CD4-positive, alpha-beta memory T cell (primary cell): ENCODE measurements at regions not wholly inside any gene's neighbourhood (a gene's known extent, or its start where the extent isn't known, plus 50 kb on each side); places are given as distances from the start of the nearest gene placed in this dataset.

Experiments used
- CTCF ChIA-PET: fragments of 350-600 bp; sonication (Branson Sonifier 250); formaldehyde crosslinking; loops from one replicate; lab custom pipeline; 2021; ENCODE audit warnings: inconsistent platforms; ENCODE audit not compliant: partially characterized antibody; lab: Charles Lee
- POLR2A ChIA-PET: fragments of 350-600 bp; sonication (Branson Sonifier 250); formaldehyde crosslinking; loops from one replicate; lab custom pipeline; 2021; ENCODE audit not compliant: partially characterized antibody; lab: Charles Lee
- DNase-seq, 5 donors: peaks; one replicate each; pipeline versions ENCODE4 v3.0.0 to v3.0.0-alpha.2; 2020 to 2022; ENCODE audit warnings: mixed read lengths in 1 of 5
- H3K27ac ChIP-seq: one replicate; pipeline ENCODE4 v1.7.0; 2013; ENCODE audit warnings: low read depth, low read length
- H3K27me3 ChIP-seq: 2 replicates; pipeline ENCODE4 v1.7.0; 2013; ENCODE audit warnings: mild to moderate bottlenecking, low read length, moderate library complexity; ENCODE audit not compliant: insufficient read depth
- H3K36me3 ChIP-seq: 2 replicates; pipeline ENCODE4 v1.7.0; 2013; ENCODE audit warnings: mild to moderate bottlenecking, low read length, moderate library complexity; ENCODE audit not compliant: insufficient read depth
- H3K4me1 ChIP-seq: 2 replicates; pipeline ENCODE4 v1.7.0; 2013; ENCODE audit warnings: mild to moderate bottlenecking, low read length, moderate library complexity; ENCODE audit not compliant: insufficient read depth
- H3K4me3 ChIP-seq, 2 donors: one replicate each; pipeline ENCODE4 v1.7.0; 2013; ENCODE audit warnings: low read length in 2 of 2, mild to moderate bottlenecking in 1 of 2
- H3K9me3 ChIP-seq, 2 donors: one replicate each; pipeline ENCODE4 v1.7.0; 2013; ENCODE audit warnings: low read length in 2 of 2, control low read depth in 1 of 2; ENCODE audit not compliant: control insufficient read depth in 1 of 2
- H3K27ac Mint-ChIP-seq, 7 donors: one replicate each; pipeline ENCODE4 v1.8.0; 2020 to 2021; ENCODE audit warnings: mixed read lengths in 7 of 7, mild to moderate bottlenecking in 6 of 7, inconsistent platforms in 3 of 7, moderate library complexity in 3 of 7
- H3K27me3 Mint-ChIP-seq, 2 donors: one replicate each; pipeline ENCODE4 v1.8.0; 2020 to 2021; ENCODE audit warnings: mixed read lengths in 2 of 2
- H3K36me3 Mint-ChIP-seq, 2 donors: one replicate each; pipeline ENCODE4 v1.8.0; 2020 to 2021; ENCODE audit warnings: mixed read lengths in 2 of 2, inconsistent platforms in 1 of 2, mild to moderate bottlenecking in 1 of 2
- H3K4me1 Mint-ChIP-seq, 4 donors: one replicate each; pipeline ENCODE4 v1.8.0; 2020 to 2021; ENCODE audit warnings: mixed read lengths in 4 of 4, mild to moderate bottlenecking in 1 of 4
- H3K4me3 Mint-ChIP-seq, 8 donors: one replicate each; pipeline ENCODE4 v1.8.0; 2020 to 2021; ENCODE audit warnings: mixed read lengths in 8 of 8, mild to moderate bottlenecking in 7 of 8, moderate library complexity in 6 of 8, inconsistent platforms in 3 of 8
- H3K9me3 Mint-ChIP-seq, 8 donors: one replicate each; pipeline ENCODE4 v1.8.0; 2020 to 2021; ENCODE audit warnings: mixed read lengths in 8 of 8, mild to moderate bottlenecking in 5 of 8, inconsistent platforms in 3 of 8, moderate library complexity in 1 of 8
- intact Hi-C: fragments of 100-400 bp; cut with micrococcal nuclease; formaldehyde crosslinking; loops from one replicate; pipeline ENCODE4 v1.15.1; 2023

DNA sequence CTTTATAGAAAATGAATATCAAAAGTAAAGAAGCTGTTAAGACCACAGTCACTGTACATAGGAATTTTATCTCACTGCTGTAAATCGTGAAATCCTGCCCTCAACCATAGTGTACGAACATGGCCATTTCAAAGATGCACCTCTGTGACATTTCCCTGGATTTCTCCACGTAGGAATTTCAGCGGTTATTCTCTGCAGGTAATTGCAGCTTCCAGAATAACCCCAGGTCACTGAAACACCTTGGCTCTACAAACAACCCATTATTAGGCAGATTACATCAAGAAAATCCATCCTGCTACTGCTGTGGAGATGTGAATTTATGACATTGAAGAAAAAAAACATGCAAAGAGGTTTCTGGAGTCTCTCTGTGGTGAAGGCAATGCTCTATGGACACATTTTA, 196.2 kb upstream of the USP25 start:
- no peaks in the 10 kb centered on the region for H3K36me3 ChIP-seq
- no peak overlapping the region for H3K27ac ChIP-seq
- Mint-ChIP-seq H3K27ac (no peak overlapping the region), H3K4me3 (no peak overlapping the region), H3K27me3 (peaks cover 6 to 14% of the 10 kb centered on the region in 2 donors), H3K36me3 (no peaks in the 10 kb centered on the region), H3K4me1 (peaks cover 0 to 3% (median 2%) of the 10 kb centered on the region in 4 donors), H3K9me3 (peaks cover 0 to 4% (median under 1%) of the 10 kb centered on the region in 8 donors)
- CTCF ChIA-PET, result interaction anchor here (0.9 to 2.4 kb wide), 3 partner anchors 12 to 51 kb away, joined by 4 to 12 read pairs (median 9); no protein-coding TSS in a partner anchor
- H3K4me3 ChIP-seq, result no peak overlapping the region
- no peaks in the 10 kb centered on the region for H3K4me1 ChIP-seq
- POLR2A ChIA-PET, result no interaction called here
- intact Hi-C loops, result loop anchor here (2.0 kb wide), 1 partner anchor 19 kb away; no protein-coding TSS in a partner anchor
- no peak for DNase-seq
- no peaks in the 10 kb centered on the region for H3K27me3 ChIP-seq
- no peaks in the 10 kb centered on the region for H3K9me3 ChIP-seq

GRCh38 chr21:15534450-15534886, 195.3 kb upstream of the USP25 start:
- Mint-ChIP-seq H3K9me3 (peaks cover 0 to 4% (median under 1%) of the 10 kb centered on the region in 8 donors), H3K36me3 (no peaks in the 10 kb centered on the region), H3K4me3 (no peak overlapping the region), H3K4me1 (peaks cover 0 to 3% (median 2%) of the 10 kb centered on the region in 4 donors), H3K27ac (no peak overlapping the region), H3K27me3 (peaks cover 6 to 15% of the 10 kb centered on the region in 2 donors)
- H3K27ac ChIP-seq, result no peak overlapping the region
- no peaks in the 10 kb centered on the region for H3K4me1 ChIP-seq
- H3K27me3 ChIP-seq, result no peaks in the 10 kb centered on the region
- intact Hi-C loops, result no loop called here
- no peaks in the 10 kb centered on the region for H3K36me3 ChIP-seq
- ChIA-PET CTCF (interaction anchor here (1.8 to 2.0 kb wide), 2 partner anchors 19 to 52 kb away, joined by 4 to 9 read pairs; no protein-coding TSS in a partner anchor), POLR2A (no interaction called here)
- no peak overlapping the region for H3K4me3 ChIP-seq
- no peaks in the 10 kb centered on the region for H3K9me3 ChIP-seq
- DNase-seq, result no peak

GRCh38 chr21:15539376-15539775, 190.4 kb upstream of the USP25 start:
- no peaks in the 10 kb centered on the region for H3K27me3 ChIP-seq
- intact Hi-C loops, result no loop called here
- peaks cover 0 to 5% of the 10 kb centered on the region in 2 donors for H3K27me3 Mint-ChIP-seq
- H3K27ac Mint-ChIP-seq, result no peak overlapping the region
- ChIA-PET POLR2A (no interaction called here), CTCF (interaction anchor here (2.1 kb wide), 1 partner anchor 14 kb away, joined by 6 read pairs; no protein-coding TSS in a partner anchor)
- no peak for DNase-seq
- no peak overlapping the region for H3K4me3 Mint-ChIP-seq
- H3K4me1 Mint-ChIP-seq, result peaks cover 0 to 3% (median 0%) of the 10 kb centered on the region in 4 donors
- H3K36me3 Mint-ChIP-seq, result no peaks in the 10 kb centered on the region
- H3K36me3 ChIP-seq, result no peaks in the 10 kb centered on the region
- no peak overlapping the region for H3K27ac ChIP-seq
- no peaks in the 10 kb centered on the region for H3K9me3 ChIP-seq
- H3K9me3 Mint-ChIP-seq, result no peaks in the 10 kb centered on the region
- no peak overlapping the region for H3K4me3 ChIP-seq
- no peaks in the 10 kb centered on the region for H3K4me1 ChIP-seq

- DNase-seq, result no peak
- H3K9me3 Mint-ChIP-seq, result no peaks in the 10 kb centered on the region
- H3K27me3 ChIP-seq, result no peaks in the 10 kb centered on the region
- no peaks in the 10 kb centered on the region for H3K4me1 ChIP-seq
- no peak overlapping the region for H3K4me3 ChIP-seq
- H3K27me3 Mint-ChIP-seq, result peaks cover 1% of the 10 kb centered on the region in 2 donors
- H3K4me3 Mint-ChIP-seq, result no peak overlapping the region
- intact Hi-C loops, result no loop called here
- no peaks in the 10 kb centered on the region for H3K36me3 Mint-ChIP-seq
- no peak overlapping the region for H3K27ac Mint-ChIP-seq
- POLR2A ChIA-PET, result no interaction called here
- H3K36me3 ChIP-seq, result no peaks in the 10 kb centered on the region
- no peak overlapping the region for H3K27ac ChIP-seq
- no peaks in the 10 kb centered on the region for H3K4me1 Mint-ChIP-seq
- CTCF ChIA-PET, result no interaction called here
- no peaks in the 10 kb centered on the region for H3K9me3 ChIP-seq
Measured at GRCh38 chr21:15543473-15543872, 186.3 kb upstream of the USP25 start.

DNA sequence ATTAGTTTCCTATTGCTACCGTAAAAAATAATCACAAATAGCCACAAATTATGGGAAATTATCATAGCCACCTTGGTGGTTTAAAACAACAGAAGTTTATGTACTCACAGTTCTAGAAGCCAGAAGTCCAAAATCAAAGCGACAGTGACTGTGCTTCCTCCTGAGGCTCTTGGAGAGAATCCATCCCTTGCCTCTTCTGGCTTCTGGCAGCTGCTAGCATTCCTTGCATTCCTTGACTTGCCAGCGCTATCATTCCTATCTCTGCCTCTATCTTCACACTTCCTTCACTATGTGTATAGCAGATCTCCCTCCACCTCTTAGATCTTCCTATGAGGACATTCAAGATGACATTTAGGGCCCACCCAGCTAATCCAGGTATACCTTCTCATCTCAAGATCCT, 180.1 kb upstream of the USP25 start:
- peaks cover 0 to 3% of the 10 kb centered on the region in 2 donors for H3K27me3 Mint-ChIP-seq
- peak overlapping the region in 1 of 7 donors; percentile 42 for H3K27ac Mint-ChIP-seq
- no peak for DNase-seq
- Histone ChIP-seq H3K36me3 (no peaks in the 10 kb centered on the region), H3K27ac (no peak overlapping the region), H3K4me1 (peaks cover 11% of the 10 kb centered on the region), H3K27me3 (no peaks in the 10 kb centered on the region), H3K4me3 (no peak overlapping the region), H3K9me3 (no peaks in the 10 kb centered on the region)
- ChIA-PET CTCF (no interaction called here), POLR2A (no interaction called here)
- peaks cover 9 to 10% (median 10%) of the 10 kb centered on the region in 4 donors for H3K4me1 Mint-ChIP-seq
- intact Hi-C loops, result no loop called here
- no peaks in the 10 kb centered on the region for H3K36me3 Mint-ChIP-seq
- no peak overlapping the region for H3K4me3 Mint-ChIP-seq
- H3K9me3 Mint-ChIP-seq, result no peaks in the 10 kb centered on the region

- no peaks in the 10 kb centered on the region for H3K36me3 ChIP-seq
- DNase-seq, result peak in 4 of 5 donors; percentile 21 to 38 (median 34)
- H3K4me3 ChIP-seq, result no peak overlapping the region
- Mint-ChIP-seq H3K27ac (no peak overlapping the region), H3K4me3 (peak overlapping the region in 1 of 8 donors; percentile 21), H3K4me1 (peaks cover 9 to 10% (median 10%) of the 10 kb centered on the region in 4 donors), H3K27me3 (peaks cover 0 to 4% of the 10 kb centered on the region in 2 donors), H3K36me3 (no peaks in the 10 kb centered on the region), H3K9me3 (peaks cover 0 to 3% (median 0%) of the 10 kb centered on the region in 8 donors)
- CTCF ChIA-PET, result interaction anchor here (0.6 to 3.3 kb wide), 41 partner anchors 8 to 714 kb away, joined by 3 to 66 read pairs (median 4); no protein-coding TSS in a partner anchor
- intact Hi-C loops, result loop anchor here (1.0 to 2.0 kb wide), 6 partner anchors 38 to 1294 kb away; no protein-coding TSS in a partner anchor
- H3K27ac ChIP-seq, result no peak overlapping the region
- H3K27me3 ChIP-seq, result no peaks in the 10 kb centered on the region
- no peaks in the 10 kb centered on the region for H3K9me3 ChIP-seq
- POLR2A ChIA-PET, result interaction anchor here (1.0 to 1.5 kb wide), 2 partner anchors 31 to 32 kb away, joined by 3 to 4 read pairs; no protein-coding TSS in a partner anchor
- H3K4me1 ChIP-seq, result peaks cover 11% of the 10 kb centered on the region
Measured at GRCh38 chr21:15552914-15553494, 176.8 kb upstream of the USP25 start.

- intact Hi-C loops, result no loop called here
- H3K36me3 Mint-ChIP-seq, result no peaks in the 10 kb centered on the region
- DNase-seq, result no peak
Measured at GRCh38 chr21:15557925-15558324, 171.9 kb upstream of the USP25 start.

More at GRCh38 chr21:15557925-15558324, 171.9 kb upstream of the USP25 start:
- H3K27ac Mint-ChIP-seq, result no peak overlapping the region
- H3K4me3 Mint-ChIP-seq, result no peak overlapping the region
- peaks cover 3% of the 10 kb centered on the region for H3K4me1 ChIP-seq
- no peaks in the 10 kb centered on the region for H3K36me3 ChIP-seq
- CTCF ChIA-PET, result interaction anchor here (1.4 to 1.6 kb wide), 2 partner anchors 16 to 822 kb away, joined by 3 read pairs; no protein-coding TSS in a partner anchor
- no peaks in the 10 kb centered on the region for H3K27me3 ChIP-seq
- no peaks in the 10 kb centered on the region for H3K9me3 ChIP-seq
- no peak overlapping the region for H3K27ac ChIP-seq
- peaks cover 0 to 3% (median 0%) of the 10 kb centered on the region in 8 donors for H3K9me3 Mint-ChIP-seq
- H3K27me3 Mint-ChIP-seq, result peaks cover 1 to 12% of the 10 kb centered on the region in 2 donors
- POLR2A ChIA-PET, result no interaction called here
- H3K4me3 ChIP-seq, result no peak overlapping the region
- H3K4me1 Mint-ChIP-seq, result peaks cover 4 to 9% (median 7%) of the 10 kb centered on the region in 4 donors
